ENCODE measurements at regions not wholly inside any gene's neighbourhood (a gene's known extent, or its start where the extent isn't known, plus 50 kb on each side); places are given as distances from the start of the nearest gene placed in this dataset.

DNA sequence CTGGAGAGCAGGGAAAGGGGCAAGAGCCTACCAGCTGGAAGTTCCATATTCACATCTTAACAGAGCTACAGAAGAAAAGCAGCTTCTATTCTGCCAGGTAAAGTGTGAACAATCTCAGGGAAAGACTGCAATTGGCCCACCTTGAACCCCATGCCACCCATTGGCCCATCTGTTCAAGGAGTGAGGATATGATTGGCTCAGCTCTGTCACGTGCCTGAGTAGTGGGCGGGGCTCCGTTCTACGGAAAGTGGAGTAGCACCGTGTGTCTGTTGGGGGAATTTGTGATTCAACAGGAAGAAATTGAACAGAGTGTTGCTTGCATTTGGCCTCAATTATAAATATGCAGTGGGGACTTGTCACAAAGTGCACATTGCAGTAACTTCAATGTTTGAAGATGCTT, 81.8 kb downstream of the MINAR1 start:
- H3K9me3 Mint-ChIP-seq (ENCODE audit: unreplicated experiment) = peaks cover 6% of the 10 kb centered on the region

DNA sequence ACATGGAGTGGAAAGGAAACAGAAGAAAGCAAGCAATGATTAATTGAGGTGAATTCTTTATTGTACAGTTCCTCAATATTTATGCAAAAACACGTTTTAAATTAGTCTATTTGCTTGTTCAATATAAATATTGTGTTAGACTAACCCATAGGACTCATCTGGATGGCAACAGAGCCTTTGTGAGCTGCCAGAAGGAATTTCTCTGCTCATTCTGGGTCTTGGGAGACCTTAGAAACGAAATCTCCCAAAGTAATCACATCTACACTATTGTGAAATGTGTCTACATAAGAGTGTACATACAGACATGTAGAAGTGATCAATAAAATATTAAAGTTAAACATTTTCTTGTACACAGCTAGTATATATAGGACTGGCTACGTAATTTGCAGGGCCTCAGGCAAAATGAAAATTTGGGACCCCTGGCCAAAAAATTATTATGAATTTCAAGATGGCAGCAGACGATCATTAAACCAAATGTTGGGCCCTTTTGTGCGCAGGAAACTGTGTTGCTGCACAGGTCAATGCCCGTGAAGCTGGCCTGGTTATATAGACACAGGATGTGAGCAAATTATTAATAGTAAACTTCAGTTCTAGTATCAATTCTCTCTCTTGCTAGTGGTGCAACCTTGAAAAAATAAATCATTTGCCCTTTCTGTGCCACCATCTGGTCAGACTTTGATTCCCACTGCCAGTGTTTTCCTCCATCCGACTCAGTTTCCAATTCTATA, 83.3 kb downstream of the MINAR1 start:
- Histone ChIP-seq H2AFZ (ENCODE audit: low read depth, low read length) (no peak overlapping the region), H3K4me3 (ENCODE audit: insufficient read depth, low read depth, low read length) (no peak overlapping the region), H3K27me3 (ENCODE audit: insufficient read depth, low read length) (no peaks in the 10 kb centered on the region), H3K9ac (ENCODE audit: low read length) (no peak overlapping the region), H3K4me2 (ENCODE audit: low read length) (no peak overlapping the region), H3K4me1 (ENCODE audit: insufficient read depth, low read length) (no peaks in the 10 kb centered on the region), H3K9me3 (ENCODE audit: insufficient read depth, low read depth, low read length) (no peaks in the 10 kb centered on the region), H4K20me1 (ENCODE audit: insufficient read depth, low read length) (no peaks in the 10 kb centered on the region), H3K27ac (ENCODE audit: low read depth, low read length) (no peak overlapping the region), H3K79me2 (ENCODE audit: insufficient read depth, low read length) (no peaks in the 10 kb centered on the region), H3K36me3 (ENCODE audit: insufficient read depth, low read length) (no peaks in the 10 kb centered on the region)
- no peak for TF ChIP-seq EZH2 (IDR thresholded peaks at IDR 0.05; ENCODE audit: insufficient read depth, low read length)
- TF ChIP-seq, protein P1, sequence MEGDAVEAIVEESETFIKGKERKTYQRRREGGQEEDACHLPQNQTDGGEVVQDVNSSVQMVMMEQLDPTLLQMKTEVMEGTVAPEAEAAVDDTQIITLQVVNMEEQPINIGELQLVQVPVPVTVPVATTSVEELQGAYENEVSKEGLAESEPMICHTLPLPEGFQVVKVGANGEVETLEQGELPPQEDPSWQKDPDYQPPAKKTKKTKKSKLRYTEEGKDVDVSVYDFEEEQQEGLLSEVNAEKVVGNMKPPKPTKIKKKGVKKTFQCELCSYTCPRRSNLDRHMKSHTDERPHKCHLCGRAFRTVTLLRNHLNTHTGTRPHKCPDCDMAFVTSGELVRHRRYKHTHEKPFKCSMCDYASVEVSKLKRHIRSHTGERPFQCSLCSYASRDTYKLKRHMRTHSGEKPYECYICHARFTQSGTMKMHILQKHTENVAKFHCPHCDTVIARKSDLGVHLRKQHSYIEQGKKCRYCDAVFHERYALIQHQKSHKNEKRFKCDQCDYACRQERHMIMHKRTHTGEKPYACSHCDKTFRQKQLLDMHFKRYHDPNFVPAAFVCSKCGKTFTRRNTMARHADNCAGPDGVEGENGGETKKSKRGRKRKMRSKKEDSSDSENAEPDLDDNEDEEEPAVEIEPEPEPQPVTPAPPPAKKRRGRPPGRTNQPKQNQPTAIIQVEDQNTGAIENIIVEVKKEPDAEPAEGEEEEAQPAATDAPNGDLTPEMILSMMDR (IDR thresholded peaks at IDR 0.05; ENCODE audit: insufficient read depth, low read depth, low read length) = no peak
- DNase-seq (ENCODE audit: low read depth) = no peak
- peaks cover 3% of the 10 kb centered on the region for H3K27me3 Mint-ChIP-seq (ENCODE audit: low read depth, unreplicated experiment)
- H3K36me3 Mint-ChIP-seq (ENCODE audit: low read depth, unreplicated experiment) = no peaks in the 10 kb centered on the region
- H3K9me3 Mint-ChIP-seq (ENCODE audit: unreplicated experiment) = peaks cover 6% of the 10 kb centered on the region
- H3K4me3 Mint-ChIP-seq (ENCODE audit: unreplicated experiment) = no peak overlapping the region
- FAIRE-seq = no peak
- no peak overlapping the region for H3K27ac Mint-ChIP-seq (ENCODE audit: unreplicated experiment)
- no peaks in the 10 kb centered on the region for H3K4me1 Mint-ChIP-seq (ENCODE audit: low read depth, unreplicated experiment)

More for the DNA sequence above, 81.8 kb downstream of the MINAR1 start:
- no peaks in the 10 kb centered on the region for H3K4me1 ChIP-seq (ENCODE audit: insufficient read depth, low read length)
- H3K9me3 ChIP-seq (ENCODE audit: insufficient read depth, low read depth, low read length) = no peaks in the 10 kb centered on the region
- FAIRE-seq (no peak), DNase-seq (ENCODE audit: low read depth) (no peak)
- no peak overlapping the region for H3K4me2 ChIP-seq (ENCODE audit: low read length)
- no peak overlapping the region for H3K27ac ChIP-seq (ENCODE audit: low read depth, low read length)
- H3K4me3 Mint-ChIP-seq (ENCODE audit: unreplicated experiment) = no peak overlapping the region
- H3K27me3 ChIP-seq (ENCODE audit: insufficient read depth, low read length) = no peaks in the 10 kb centered on the region
- H2AFZ ChIP-seq (ENCODE audit: low read depth, low read length) = no peak overlapping the region
- no peak overlapping the region for H3K4me3 ChIP-seq (ENCODE audit: insufficient read depth, low read depth, low read length)
- H3K79me2 ChIP-seq (ENCODE audit: insufficient read depth, low read length) = no peaks in the 10 kb centered on the region
- no peaks in the 10 kb centered on the region for H3K36me3 Mint-ChIP-seq (ENCODE audit: low read depth, unreplicated experiment)
- no peak overlapping the region for H3K9ac ChIP-seq (ENCODE audit: low read length)
- no peaks in the 10 kb centered on the region for H4K20me1 ChIP-seq (ENCODE audit: insufficient read depth, low read length)
- H3K4me1 Mint-ChIP-seq (ENCODE audit: low read depth, unreplicated experiment) = no peaks in the 10 kb centered on the region
- TF ChIP-seq EZH2 (IDR thresholded peaks at IDR 0.05; ENCODE audit: insufficient read depth, low read length) = no peak
- TF ChIP-seq, protein P1 (IDR thresholded peaks at IDR 0.05; ENCODE audit: insufficient read depth, low read depth, low read length) = no peak
- H3K27ac Mint-ChIP-seq (ENCODE audit: unreplicated experiment) = no peak overlapping the region
- H3K36me3 ChIP-seq (ENCODE audit: insufficient read depth, low read length) = no peaks in the 10 kb centered on the region
- peaks cover 3% of the 10 kb centered on the region for H3K27me3 Mint-ChIP-seq (ENCODE audit: low read depth, unreplicated experiment)

DNA sequence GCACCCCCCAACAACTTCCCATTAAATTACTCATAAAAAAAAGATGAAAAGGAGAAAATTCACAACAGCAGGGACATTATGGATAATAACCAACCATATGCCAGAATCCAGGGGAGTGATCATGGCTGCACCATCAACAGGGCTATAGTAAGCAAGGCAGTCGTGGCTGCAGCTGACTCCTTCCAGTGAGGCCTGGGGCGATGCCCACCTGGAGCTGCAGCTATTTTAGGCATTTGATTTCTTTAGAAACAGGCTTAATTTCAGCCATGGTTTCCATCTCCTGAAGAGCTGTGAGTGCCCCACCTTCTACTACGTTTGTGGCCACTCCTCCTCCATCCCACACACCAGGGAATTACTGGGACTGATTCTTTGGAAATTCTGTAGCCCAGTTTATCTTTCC, 84.0 kb downstream of the MINAR1 start:
- TF ChIP-seq, protein P1 (IDR thresholded peaks at IDR 0.05; ENCODE audit: insufficient read depth, low read depth, low read length) = no peak
- no peak for TF ChIP-seq EZH2 (IDR thresholded peaks at IDR 0.05; ENCODE audit: insufficient read depth, low read length)
- Histone ChIP-seq H3K4me2 (ENCODE audit: low read length) (no peak overlapping the region), H3K27ac (ENCODE audit: low read depth, low read length) (no peak overlapping the region), H2AFZ (ENCODE audit: low read depth, low read length) (no peak overlapping the region), H3K9me3 (ENCODE audit: insufficient read depth, low read depth, low read length) (no peaks in the 10 kb centered on the region), H3K4me1 (ENCODE audit: insufficient read depth, low read length) (no peaks in the 10 kb centered on the region), H4K20me1 (ENCODE audit: insufficient read depth, low read length) (no peaks in the 10 kb centered on the region), H3K27me3 (ENCODE audit: insufficient read depth, low read length) (no peaks in the 10 kb centered on the region), H3K9ac (ENCODE audit: low read length) (no peak overlapping the region), H3K4me3 (ENCODE audit: insufficient read depth, low read depth, low read length) (no peak overlapping the region), H3K79me2 (ENCODE audit: insufficient read depth, low read length) (no peaks in the 10 kb centered on the region), H3K36me3 (ENCODE audit: insufficient read depth, low read length) (no peaks in the 10 kb centered on the region)
- Mint-ChIP-seq H3K4me3 (ENCODE audit: unreplicated experiment) (no peak overlapping the region), H3K36me3 (ENCODE audit: low read depth, unreplicated experiment) (no peaks in the 10 kb centered on the region), H3K9me3 (ENCODE audit: unreplicated experiment) (peaks cover 6% of the 10 kb centered on the region), H3K27ac (ENCODE audit: unreplicated experiment) (no peak overlapping the region), H3K4me1 (ENCODE audit: low read depth, unreplicated experiment) (no peaks in the 10 kb centered on the region), H3K27me3 (ENCODE audit: low read depth, unreplicated experiment) (peaks cover 3% of the 10 kb centered on the region)
- no peak for FAIRE-seq
- DNase-seq (ENCODE audit: low read depth) = no peak
